Neural crest cell (in vitro differentiated cells): ENCODE measurements at regions not wholly inside any gene's neighbourhood (a gene's known extent, or its start where the extent isn't known, plus 50 kb on each side); places are given as distances from the start of the nearest gene placed in this dataset.

ENCODE experiments used
- DNase-seq: peaks from one replicate; pipeline ENCODE4 v3.0.0; 2021; ENCODE audit warnings: low read depth, mixed read lengths, low spot score
- H3K27ac Mint-ChIP-seq: one replicate; pipeline ENCODE4 v1.8.0; 2021; ENCODE audit warnings: mild to moderate bottlenecking, mixed read lengths; ENCODE audit not compliant: unreplicated experiment
- H3K27me3 Mint-ChIP-seq: 2 replicates; pipeline ENCODE4 v1.8.0; 2021; ENCODE audit warnings: low read depth, mild to moderate bottlenecking, mixed read lengths
- H3K36me3 Mint-ChIP-seq: 2 replicates; pipeline ENCODE4 v1.8.0; 2021; ENCODE audit warnings: low read depth, mild to moderate bottlenecking, mixed read lengths
- H3K4me1 Mint-ChIP-seq: 2 replicates; pipeline ENCODE4 v1.8.0; 2021; ENCODE audit warnings: mixed read lengths
- H3K4me3 Mint-ChIP-seq: one replicate; pipeline ENCODE4 v1.8.0; 2021; ENCODE audit warnings: mild to moderate bottlenecking, mixed read lengths
- H3K9me3 Mint-ChIP-seq: 2 replicates; pipeline ENCODE4 v1.8.0; 2021; ENCODE audit warnings: mixed read lengths
- CTCF ChIP-seq: fragments of 200-600 bp; sonication (generic); conservative IDR thresholded peaks from 2 replicates; pipeline ENCODE4 v1.5.0; 2021; ENCODE audit warnings: antibody characterized with exemption, mild to moderate bottlenecking

- Mint-ChIP-seq H3K9me3 (peaks cover 16% of the 10 kb centered on the region), H3K27me3 (no peaks in the 10 kb centered on the region), H3K4me1 (no peaks in the 10 kb centered on the region), H3K36me3 (no peaks in the 10 kb centered on the region), H3K27ac (no peak overlapping the region), H3K4me3 (no peak overlapping the region)
- no peak for TF ChIP-seq CTCF
- no peak for DNase-seq
These were observed 1501.6 kb upstream of the SLC39A10 start for GRCh38 chr2:194155431-194155830.

GRCh38 chr2:194151231-194151630 is 1505.8 kb upstream of the SLC39A10 start:
- Mint-ChIP-seq H3K9me3 (peaks cover 1% of the 10 kb centered on the region), H3K4me3 (no peak overlapping the region), H3K36me3 (no peaks in the 10 kb centered on the region), H3K27me3 (no peaks in the 10 kb centered on the region), H3K27ac (no peak overlapping the region), H3K4me1 (no peaks in the 10 kb centered on the region)
- DNase-seq: no peak
- no peak for TF ChIP-seq CTCF

- no peak overlapping the region for H3K27ac Mint-ChIP-seq
- no peak overlapping the region for H3K4me3 Mint-ChIP-seq
- no peaks in the 10 kb centered on the region for H3K4me1 Mint-ChIP-seq
- TF ChIP-seq CTCF: no peak
- DNase-seq: no peak
- H3K9me3 Mint-ChIP-seq: no peaks in the 10 kb centered on the region
- no peaks in the 10 kb centered on the region for H3K36me3 Mint-ChIP-seq
- H3K27me3 Mint-ChIP-seq: no peaks in the 10 kb centered on the region
These were observed 1521.6 kb upstream of the SLC39A10 start for GRCh38 chr2:194135463-194135862.

GRCh38 chr2:194128810-194129209 is 1528.2 kb upstream of the SLC39A10 start:
- Mint-ChIP-seq H3K4me1 (no peaks in the 10 kb centered on the region), H3K36me3 (no peaks in the 10 kb centered on the region), H3K27ac (no peak overlapping the region), H3K4me3 (no peak overlapping the region), H3K27me3 (no peaks in the 10 kb centered on the region), H3K9me3 (peaks cover 2% of the 10 kb centered on the region)
- no peak for TF ChIP-seq CTCF
- no peak for DNase-seq

- no peak overlapping the region for H3K27ac Mint-ChIP-seq
- H3K4me1 Mint-ChIP-seq: no peaks in the 10 kb centered on the region
- no peak overlapping the region for H3K4me3 Mint-ChIP-seq
- TF ChIP-seq CTCF: no peak
- DNase-seq: no peak
- H3K27me3 Mint-ChIP-seq: no peaks in the 10 kb centered on the region
- H3K9me3 Mint-ChIP-seq: peaks cover 2% of the 10 kb centered on the region
- H3K36me3 Mint-ChIP-seq: no peaks in the 10 kb centered on the region
These were observed 1530.6 kb upstream of the SLC39A10 start for GRCh38 chr2:194126418-194126817.

GRCh38 chr2:194116861-194117260 is 1540.2 kb upstream of the SLC39A10 start:
- TF ChIP-seq CTCF: no peak
- Mint-ChIP-seq H3K9me3 (no peaks in the 10 kb centered on the region), H3K4me1 (no peaks in the 10 kb centered on the region), H3K4me3 (no peak overlapping the region), H3K27me3 (no peaks in the 10 kb centered on the region), H3K36me3 (no peaks in the 10 kb centered on the region), H3K27ac (no peak overlapping the region)
- no peak for DNase-seq
